IMR-90 (cell line): ENCODE measurements at regions not wholly inside any gene's neighbourhood (a gene's known extent, or its start where the extent isn't known, plus 50 kb on each side); places are given as distances from the start of the nearest gene placed in this dataset.

Experiments used
- ATAC-seq: fragments of 200-7000 bp; cut with Tn5 transposase; 2 replicates; pipeline ENCODE4 v1.9.1; 2020; ENCODE audit warnings: low read depth, mild to moderate bottlenecking, moderate library complexity
- BruUV-seq: library from RNA; stranded (reverse); fragments of 400-500 nt; replicated peaks from 2 replicates; lab custom pipeline; 2021; lab: Mats Ljungman, UMichigan
- CTCF ChIA-PET: fragments of 300-600 bp; formaldehyde crosslinking; extraction: SDS; loops from one replicate; lab custom pipeline; 2021; ENCODE audit warnings: antibody characterized with exemption; lab: Yijun Ruan, JAX
- POLR2A ChIA-PET: fragments of 300-600 bp; sonication (Branson Sonifier 250); formaldehyde crosslinking; loops from one replicate; lab custom pipeline; 2022; ENCODE audit warnings: antibody characterized with exemption; ENCODE audit not compliant: unreplicated experiment; lab: Charles Lee
- DNase-seq: peaks from one replicate; pipeline ENCODE4 v3.0.0; 2013
- H2AFZ ChIP-seq: replicated peaks from 2 replicates; pipeline ENCODE3; 2013; ENCODE audit warnings: low read length, mild to moderate bottlenecking; ENCODE audit not compliant: poor library complexity
- H2AK5ac ChIP-seq: 2 replicates; pipeline ENCODE4 v1.6.1; 2013; ENCODE audit warnings: low read depth, low read length, inconsistent platforms
- H2AK9ac ChIP-seq: replicated peaks from 2 replicates; pipeline ENCODE3; 2013; ENCODE audit warnings: mild to moderate bottlenecking, low read depth, low read length, moderate library complexity; ENCODE audit not compliant: poor library complexity
- H2BK120ac ChIP-seq: 2 replicates; pipeline ENCODE4 v1.6.1; 2013; ENCODE audit warnings: low read depth, low read length, inconsistent platforms
- H2BK15ac ChIP-seq: 3 replicates; pipeline ENCODE4 v1.6.1; 2013; ENCODE audit warnings: low read depth, low read length, inconsistent platforms
- H2BK20ac ChIP-seq: 2 replicates; pipeline ENCODE4 v1.6.1; 2013; ENCODE audit warnings: low read depth, mild to moderate bottlenecking, inconsistent platforms, low read length, moderate library complexity
- H2BK5ac ChIP-seq: 2 replicates; pipeline ENCODE4 v1.6.1; 2013; ENCODE audit warnings: mild to moderate bottlenecking, low read depth, low read length, inconsistent platforms; ENCODE audit not compliant: poor library complexity, severe bottlenecking
- H3K14ac ChIP-seq: replicated peaks from 2 replicates; pipeline ENCODE4 v1.6.1; 2013; ENCODE audit warnings: low read depth, low read length, inconsistent platforms
- H3K18ac ChIP-seq: 2 replicates; pipeline ENCODE4 v1.6.1; 2013; ENCODE audit warnings: low read depth, low read length, control low read depth
- H3K23ac ChIP-seq: 2 replicates; pipeline ENCODE4 v1.6.1; 2013; ENCODE audit warnings: low read depth, low read length, inconsistent platforms
- H3K27ac ChIP-seq: 2 replicates; pipeline ENCODE4 v1.5.1; 2013; ENCODE audit warnings: mild to moderate bottlenecking, control low read depth, low read length; ENCODE audit not compliant: insufficient read depth
- H3K27me3 ChIP-seq: 2 replicates; pipeline ENCODE4 v1.6.1; 2013; ENCODE audit warnings: low read length; ENCODE audit not compliant: control insufficient read depth, insufficient read depth
- H3K36me3 ChIP-seq: 2 replicates; pipeline ENCODE4 v1.6.1; 2013; ENCODE audit warnings: low read length, mixed read lengths; ENCODE audit not compliant: control insufficient read depth, insufficient read depth
- H3K4ac ChIP-seq: 2 replicates; pipeline ENCODE4 v1.6.1; 2013; ENCODE audit warnings: low read depth, low read length, inconsistent platforms
- H3K4me1 ChIP-seq: 2 replicates; pipeline ENCODE4 v1.6.1; 2013; ENCODE audit warnings: low read length, mixed read lengths; ENCODE audit not compliant: control insufficient read depth, insufficient read depth
- H3K4me2 ChIP-seq: 2 replicates; pipeline ENCODE4 v1.6.1; 2013; ENCODE audit warnings: low read depth, mild to moderate bottlenecking, control low read depth, low read length, moderate library complexity
- H3K4me3 ChIP-seq: 2 replicates; pipeline ENCODE4 v1.5.1; 2013; ENCODE audit warnings: low read depth, mild to moderate bottlenecking, control low read depth, low read length, moderate library complexity; ENCODE audit not compliant: insufficient read depth
- H3K56ac ChIP-seq: 2 replicates; pipeline ENCODE4 v1.6.1; 2013; ENCODE audit warnings: low read length, inconsistent platforms; ENCODE audit not compliant: insufficient read depth; ENCODE audit errors: extremely low read depth
- H3K79me1 ChIP-seq, 2 experiments: 2 replicates each; pipeline ENCODE4 v1.6.1; 2013; ENCODE audit warnings: low read length in 2 of 2, inconsistent platforms in 1 of 2, low read depth in 1 of 2
- H3K9ac ChIP-seq: 2 replicates; pipeline ENCODE4 v1.6.1; 2013; ENCODE audit warnings: low read depth, low read length, control low read depth
- H3K9me1 ChIP-seq: 2 replicates; pipeline ENCODE4 v1.6.1; 2013; ENCODE audit warnings: low read length, inconsistent platforms; ENCODE audit not compliant: insufficient read depth
- H3K9me3 ChIP-seq: 2 replicates; pipeline ENCODE4 v1.6.1; 2013; ENCODE audit warnings: low read length; ENCODE audit not compliant: control insufficient read depth, insufficient read depth
- H4K20me1 ChIP-seq: 2 replicates; pipeline ENCODE4 v1.6.1; 2013; ENCODE audit warnings: low read length, inconsistent platforms; ENCODE audit not compliant: insufficient read depth
- H4K5ac ChIP-seq: 2 replicates; pipeline ENCODE4 v1.6.1; 2013; ENCODE audit warnings: mild to moderate bottlenecking, low read depth, low read length, control low read depth
- H4K8ac ChIP-seq, 2 experiments: 2 replicates each; pipeline ENCODE4 v1.6.1; 2013; ENCODE audit warnings: low read depth in 2 of 2, low read length in 2 of 2, control low read depth in 1 of 2, inconsistent platforms in 1 of 2
- H4K91ac ChIP-seq: 2 replicates; pipeline ENCODE4 v1.6.1; 2013; ENCODE audit warnings: low read depth, low read length, inconsistent platforms; ENCODE audit not compliant: insufficient read depth
- BHLHE40 ChIP-seq: fragments of 150-350 bp; IDR thresholded peaks from 2 replicates; pipeline ENCODE4 v1.6.1; 2016; ENCODE audit warnings: mild to moderate bottlenecking, low read depth, low read length
- CEBPB ChIP-seq: IDR thresholded peaks from 2 replicates; pipeline ENCODE4 v1.6.1; 2012; ENCODE audit warnings: low read depth, low read length, improper control_type of control experiment
- CHD1 ChIP-seq: IDR thresholded peaks from 2 replicates; pipeline ENCODE4 v1.6.1; 2012; ENCODE audit warnings: low read depth, low read length, improper control_type of control experiment
- CTCF ChIP-seq: conservative IDR thresholded peaks from 2 replicates; pipeline ENCODE4 v1.5.1; 2012; ENCODE audit warnings: mild to moderate bottlenecking, low read depth, low read length, improper control_type of control experiment
- ELK1 ChIP-seq: fragments of 150-350 bp; IDR thresholded peaks from 2 replicates; pipeline ENCODE4 v1.6.1; 2016; ENCODE audit warnings: low read depth, mild to moderate bottlenecking, low read length, moderate library complexity, borderline replicate concordance
- FOS ChIP-seq: fragments of 150-350 bp; IDR thresholded peaks from 2 replicates; pipeline ENCODE4 v1.6.1; 2016; ENCODE audit warnings: low read depth, low read length
- MAFK ChIP-seq: IDR thresholded peaks from 2 replicates; pipeline ENCODE4 v1.6.1; 2012; ENCODE audit warnings: low read depth, low read length, improper control_type of control experiment
- MAZ ChIP-seq: IDR thresholded peaks from 2 replicates; pipeline ENCODE4 v1.6.1; 2012; ENCODE audit warnings: low read depth, mild to moderate bottlenecking, low read length, improper control_type of control experiment, moderate library complexity, borderline replicate concordance
- MXI1 ChIP-seq: IDR thresholded peaks from 2 replicates; pipeline ENCODE4 v1.6.1; 2012; ENCODE audit warnings: low read depth, mild to moderate bottlenecking, low read length, moderate library complexity, borderline replicate concordance
- NFE2L2 ChIP-seq: fragments of 150-350 bp; IDR thresholded peaks from 2 replicates; pipeline ENCODE4 v1.6.1; 2016; ENCODE audit warnings: low read depth, mild to moderate bottlenecking, low read length
- POLR2A ChIP-seq: IDR thresholded peaks from 2 replicates; pipeline ENCODE4 v1.6.1; 2012; ENCODE audit warnings: mild to moderate bottlenecking, low read depth, low read length
- RCOR1 ChIP-seq: IDR thresholded peaks from 2 replicates; pipeline ENCODE4 v1.6.1; 2012; ENCODE audit warnings: mild to moderate bottlenecking, low read length, improper control_type of control experiment; ENCODE audit not compliant: insufficient replicate concordance
- dilution Hi-C: fragments of 300-500 bp; cut with HindIII; formaldehyde crosslinking; loops from one replicate; pipeline ENCODE4 v1.14.3; 2018; ENCODE audit warnings: low sequenced_read_pairs; ENCODE audit not compliant: unreplicated experiment
- in situ Hi-C: fragments of 300-500 bp; cut with MboI; formaldehyde crosslinking; loops from 3 replicates; pipeline ENCODE4 v1.14.3; 2019; ENCODE audit warnings: low sequenced_read_pairs, inconsistent platforms, mixed read lengths
- intact Hi-C: fragments of 100-400 bp; cut with micrococcal nuclease; formaldehyde crosslinking; loops from 2 replicates; pipeline ENCODE4 v1.10.0; 2022
- TF ChIP-seq, protein P1 (sequence below): fragments of 150-350 bp; IDR thresholded peaks from 2 replicates; pipeline ENCODE4 v1.6.1; 2017; ENCODE audit warnings: mild to moderate bottlenecking, antibody characterized with exemption, low read length, low read depth

GRCh38 chr11:23263466-23263865, 403.2 kb upstream of the CCDC179 start:
- dilution Hi-C loops (no loop called here), in situ Hi-C loops (no loop called here), intact Hi-C loops (no loop called here)
- no peak overlapping the region for H3K14ac ChIP-seq
- H3K4me1 ChIP-seq: no peaks in the 10 kb centered on the region
- H3K27me3 ChIP-seq: no peaks in the 10 kb centered on the region
- no peak overlapping the region for H2BK120ac ChIP-seq
- no peak for TF ChIP-seq CTCF
- TF ChIP-seq CEBPB: no peak
- no peak for TF ChIP-seq RCOR1
- no peak for TF ChIP-seq MAZ
- no peak for TF ChIP-seq BHLHE40
- no peak for TF ChIP-seq POLR2A
- no peak for TF ChIP-seq FOS
- TF ChIP-seq ELK1: no peak
- TF ChIP-seq MXI1: no peak
- TF ChIP-seq NFE2L2: no peak
- TF ChIP-seq CHD1: no peak
- TF ChIP-seq, protein P1, sequence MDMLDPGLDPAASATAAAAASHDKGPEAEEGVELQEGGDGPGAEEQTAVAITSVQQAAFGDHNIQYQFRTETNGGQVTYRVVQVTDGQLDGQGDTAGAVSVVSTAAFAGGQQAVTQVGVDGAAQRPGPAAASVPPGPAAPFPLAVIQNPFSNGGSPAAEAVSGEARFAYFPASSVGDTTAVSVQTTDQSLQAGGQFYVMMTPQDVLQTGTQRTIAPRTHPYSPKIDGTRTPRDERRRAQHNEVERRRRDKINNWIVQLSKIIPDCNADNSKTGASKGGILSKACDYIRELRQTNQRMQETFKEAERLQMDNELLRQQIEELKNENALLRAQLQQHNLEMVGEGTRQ: no peak
- TF ChIP-seq MAFK: no peak
- no peak overlapping the region for H4K5ac ChIP-seq
- H3K79me1 ChIP-seq: no peaks in the 10 kb centered on the region
- no peak overlapping the region for H2AFZ ChIP-seq
- BruUV-seq: no TSS peak
- H3K4me2 ChIP-seq: no peak overlapping the region
- H2AK5ac ChIP-seq: no peak overlapping the region
- H4K91ac ChIP-seq: no peak overlapping the region
- H2BK20ac ChIP-seq: no peak overlapping the region
- POLR2A ChIA-PET: no interaction called here
- H3K56ac ChIP-seq: no peak overlapping the region
- no peak for DNase-seq
- H3K36me3 ChIP-seq: no peaks in the 10 kb centered on the region
- H4K20me1 ChIP-seq: no peaks in the 10 kb centered on the region
- CTCF ChIA-PET: no interaction called here
- H3K9me3 ChIP-seq: no peaks in the 10 kb centered on the region
- no peak overlapping the region for H3K23ac ChIP-seq
- no peak overlapping the region for H4K8ac ChIP-seq
- H3K27ac ChIP-seq: no peak overlapping the region
- H3K9ac ChIP-seq: no peak overlapping the region
- H3K4me3 ChIP-seq: no peak overlapping the region
- H3K18ac ChIP-seq: no peak overlapping the region
- ATAC-seq: no peak
- no peak overlapping the region for H2BK15ac ChIP-seq
- no peaks in the 10 kb centered on the region for H3K9me1 ChIP-seq
- no peak overlapping the region for H3K4ac ChIP-seq
- H2AK9ac ChIP-seq: no peak overlapping the region
- no peak overlapping the region for H2BK5ac ChIP-seq
